Type B pancreatic cell (in vitro differentiated cells): ENCODE measurements at regions not wholly inside any gene's neighbourhood (a gene's known extent, or its start where the extent isn't known, plus 50 kb on each side); places are given as distances from the start of the nearest gene placed in this dataset.

Experiments
- DNase-seq: peaks from one replicate; pipeline ENCODE4 v3.0.0; 2021; ENCODE audit warnings: mixed read lengths; ENCODE audit not compliant: unreplicated experiment; ENCODE audit errors: extremely low spot score
- H3K27ac Mint-ChIP-seq: 2 replicates; pipeline ENCODE4 v1.8.0; 2021; ENCODE audit warnings: mild to moderate bottlenecking, mixed read lengths
- H3K27me3 Mint-ChIP-seq: 2 replicates; pipeline ENCODE4 v1.8.0; 2021; ENCODE audit warnings: mixed read lengths
- H3K36me3 Mint-ChIP-seq: 2 replicates; pipeline ENCODE4 v1.8.0; 2021; ENCODE audit warnings: mixed read lengths
- H3K4me1 Mint-ChIP-seq: one replicate; pipeline ENCODE4 v1.8.0; 2021; ENCODE audit warnings: mixed read lengths; ENCODE audit not compliant: unreplicated experiment
- H3K4me3 Mint-ChIP-seq: 2 replicates; pipeline ENCODE4 v1.8.0; 2021; ENCODE audit warnings: mild to moderate bottlenecking, mixed read lengths
- H3K9me3 Mint-ChIP-seq: 2 replicates; pipeline ENCODE4 v1.8.0; 2021; ENCODE audit warnings: mixed read lengths
- CTCF ChIP-seq: fragments of 200-600 bp; sonication (generic); conservative IDR thresholded peaks from 2 replicates; pipeline ENCODE4 v1.5.0; 2021; ENCODE audit warnings: antibody characterized with exemption, mild to moderate bottlenecking

DNA sequence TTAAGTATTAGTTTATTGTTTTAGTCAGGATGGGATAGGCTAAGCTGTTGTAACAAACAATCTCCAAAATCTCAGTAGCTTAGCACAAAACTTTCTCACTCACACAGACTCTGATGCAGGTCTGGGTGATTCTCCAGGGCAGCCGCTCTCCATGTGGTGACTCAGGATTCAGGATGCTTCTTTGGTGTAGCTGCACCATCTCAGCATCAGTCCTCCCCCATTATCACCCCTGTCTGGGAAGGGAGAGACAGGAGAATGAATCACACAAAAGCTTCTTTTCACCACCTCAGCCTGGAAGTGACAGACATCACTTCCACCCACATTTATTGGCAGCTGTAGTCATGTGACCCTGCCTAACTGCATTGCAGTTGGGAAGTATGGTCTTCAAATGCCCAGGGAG lies 142.3 kb downstream of the DICER1 start:
- Mint-ChIP-seq H3K27me3 (peaks cover 8% of the 10 kb centered on the region), H3K4me3 (no peak overlapping the region), H3K36me3 (no peaks in the 10 kb centered on the region), H3K27ac (no peak overlapping the region), H3K4me1 (no peaks in the 10 kb centered on the region), H3K9me3 (no peaks in the 10 kb centered on the region)
- no peak for TF ChIP-seq CTCF
- no peak for DNase-seq

DNA sequence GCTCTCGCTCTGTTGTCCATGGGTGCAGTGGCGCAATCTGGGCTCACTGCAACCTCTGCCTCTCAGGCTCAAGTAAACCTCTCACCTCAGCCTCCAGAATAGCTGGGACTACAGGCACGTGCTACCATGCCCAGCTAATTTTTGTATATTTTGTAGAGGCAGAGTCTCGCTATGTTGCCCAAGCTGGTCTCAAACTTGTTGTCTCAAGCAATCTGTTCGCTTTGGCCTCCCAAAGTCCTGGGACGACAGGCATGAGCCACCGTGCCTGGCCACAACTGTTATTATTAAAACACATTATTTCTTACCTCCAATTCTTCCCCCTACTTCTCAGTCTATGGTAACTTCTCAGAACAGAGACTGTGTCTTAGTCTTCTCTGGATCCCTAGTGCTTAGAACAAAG lies 143.3 kb downstream of the DICER1 start:
- Mint-ChIP-seq H3K9me3 (no peaks in the 10 kb centered on the region), H3K27me3 (peaks cover 8% of the 10 kb centered on the region), H3K27ac (no peak overlapping the region), H3K4me3 (no peak overlapping the region), H3K36me3 (no peaks in the 10 kb centered on the region), H3K4me1 (no peaks in the 10 kb centered on the region)
- no peak for DNase-seq
- TF ChIP-seq CTCF: no peak

DNA sequence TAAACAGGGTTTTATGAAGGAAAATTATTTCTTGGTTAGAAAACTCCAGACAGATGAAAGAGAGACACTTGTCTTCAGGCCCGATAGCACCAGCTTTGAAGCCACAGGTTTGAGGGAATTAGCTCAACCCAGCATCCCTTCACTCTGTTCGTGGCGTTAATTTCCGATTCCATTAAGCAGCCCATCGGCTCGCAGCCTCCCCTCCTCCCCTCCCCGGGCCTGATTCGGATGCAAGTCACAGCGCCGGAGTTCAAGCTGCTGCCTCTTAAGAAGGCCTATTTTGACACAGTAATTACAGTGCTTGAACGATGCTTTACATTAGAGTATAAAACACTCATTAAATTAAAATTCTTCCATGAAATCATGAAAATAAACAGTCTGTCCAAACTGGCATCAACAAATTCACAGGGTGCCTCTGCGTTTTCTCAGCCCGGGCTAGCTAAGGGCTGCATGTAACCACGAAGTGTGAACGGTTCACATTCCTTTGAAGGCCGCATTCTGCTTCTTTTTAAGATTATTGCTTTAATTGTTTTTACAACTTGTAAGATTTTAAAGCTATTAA lies 145.8 kb downstream of the DICER1 start:
- Mint-ChIP-seq H3K27me3 (peaks cover 8% of the 10 kb centered on the region), H3K9me3 (no peaks in the 10 kb centered on the region), H3K4me3 (no peak overlapping the region)

GRCh38 chr14:95008445-95009217 lies 148.7 kb downstream of the DICER1 start:
- Mint-ChIP-seq H3K4me3 (peak overlapping the region; percentile 53), H3K4me1 (peaks cover 17% of the 10 kb centered on the region), H3K9me3 (no peaks in the 10 kb centered on the region), H3K36me3 (no peaks in the 10 kb centered on the region), H3K27ac (peak overlapping the region; percentile 62), H3K27me3 (peaks cover 8% of the 10 kb centered on the region)
- no peak for DNase-seq
- no peak for TF ChIP-seq CTCF

More for the DNA sequence above, 145.8 kb downstream of the DICER1 start:
- no peak for TF ChIP-seq CTCF
- H3K36me3 Mint-ChIP-seq: no peaks in the 10 kb centered on the region
- peaks cover 17% of the 10 kb centered on the region for H3K4me1 Mint-ChIP-seq
- no peak for DNase-seq
- no peak overlapping the region for H3K27ac Mint-ChIP-seq

DNA sequence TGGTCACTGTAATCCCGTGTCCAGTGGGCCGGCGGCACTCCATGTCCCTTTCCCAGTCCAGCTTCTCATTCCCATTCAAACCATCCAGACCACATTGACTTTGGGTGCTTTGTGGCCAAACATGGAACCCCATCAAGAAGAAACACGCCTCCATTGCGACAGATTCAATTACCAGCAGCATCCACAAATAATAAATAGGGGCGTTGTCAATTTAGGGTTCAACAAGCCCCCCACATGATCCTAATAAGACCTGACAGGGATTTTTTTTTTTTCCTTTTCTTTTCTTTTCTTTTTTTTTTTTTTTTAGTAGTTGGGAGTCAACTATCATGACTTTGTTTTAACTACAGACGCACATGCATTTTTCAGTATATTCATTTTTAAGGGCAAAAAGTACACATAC lies 149.4 kb downstream of the DICER1 start:
- H3K4me3 Mint-ChIP-seq: peak overlapping the region; percentile 23
- no peak for DNase-seq
- peaks cover 17% of the 10 kb centered on the region for H3K4me1 Mint-ChIP-seq
- H3K9me3 Mint-ChIP-seq: no peaks in the 10 kb centered on the region
- H3K27me3 Mint-ChIP-seq: peaks cover 8% of the 10 kb centered on the region
- no peak for TF ChIP-seq CTCF
- no peak overlapping the region for H3K27ac Mint-ChIP-seq
- no peaks in the 10 kb centered on the region for H3K36me3 Mint-ChIP-seq
